ENCODE measurements at regions not wholly inside any gene's neighbourhood (a gene's known extent, or its start where the extent isn't known, plus 50 kb on each side); places are given as distances from the start of the nearest gene placed in this dataset.

DNA sequence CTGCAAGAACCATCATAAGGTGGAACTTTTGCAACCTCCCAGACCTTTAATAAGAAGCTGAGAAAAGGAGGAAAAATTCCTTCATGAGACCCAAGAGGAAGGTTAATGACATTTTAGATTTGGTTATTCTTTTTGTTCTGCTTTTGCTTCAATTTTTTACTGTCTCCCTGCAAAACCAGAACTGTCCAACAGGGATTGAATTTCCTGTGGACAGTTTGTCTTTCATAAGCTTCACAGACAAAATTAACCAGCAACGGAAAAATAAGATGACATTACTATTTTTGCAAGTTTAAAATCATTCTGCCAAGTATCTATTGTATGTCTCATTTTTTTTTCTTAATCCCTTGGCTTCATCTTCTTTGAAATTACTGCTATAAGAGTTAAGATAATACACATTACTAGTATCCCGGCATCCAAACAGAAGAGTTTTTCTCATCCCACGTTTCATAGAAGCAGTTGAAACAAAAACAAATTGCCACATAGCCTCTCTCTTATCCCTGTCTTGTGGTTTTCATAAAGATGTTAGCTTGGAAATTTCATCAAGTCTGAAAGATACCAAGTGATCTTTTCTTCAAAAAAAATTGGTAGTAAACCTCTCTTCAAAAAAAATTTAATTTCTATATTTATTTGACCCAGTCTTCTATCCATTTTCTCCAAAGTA, 465.3 kb upstream of the PTBP2 start:
- DNase-seq = no peak
- Mint-ChIP-seq H3K9me3 (ENCODE audit: low read depth, unreplicated experiment) (no peaks in the 10 kb centered on the region), H3K27me3 (ENCODE audit: unreplicated experiment) (no peaks in the 10 kb centered on the region), H3K36me3 (ENCODE audit: insufficient read depth, unreplicated experiment) (no peaks in the 10 kb centered on the region), H3K4me3 (ENCODE audit: low read depth, unreplicated experiment) (no peak overlapping the region), H3K27ac (ENCODE audit: unreplicated experiment) (no peak overlapping the region), H3K4me1 (ENCODE audit: low read depth, unreplicated experiment) (no peaks in the 10 kb centered on the region)
- CTCF ChIA-PET = no interaction called here
- intact Hi-C loops (cut with micrococcal nuclease; ENCODE audit: unreplicated experiment) = no loop called here
- TF ChIP-seq, protein P1, sequence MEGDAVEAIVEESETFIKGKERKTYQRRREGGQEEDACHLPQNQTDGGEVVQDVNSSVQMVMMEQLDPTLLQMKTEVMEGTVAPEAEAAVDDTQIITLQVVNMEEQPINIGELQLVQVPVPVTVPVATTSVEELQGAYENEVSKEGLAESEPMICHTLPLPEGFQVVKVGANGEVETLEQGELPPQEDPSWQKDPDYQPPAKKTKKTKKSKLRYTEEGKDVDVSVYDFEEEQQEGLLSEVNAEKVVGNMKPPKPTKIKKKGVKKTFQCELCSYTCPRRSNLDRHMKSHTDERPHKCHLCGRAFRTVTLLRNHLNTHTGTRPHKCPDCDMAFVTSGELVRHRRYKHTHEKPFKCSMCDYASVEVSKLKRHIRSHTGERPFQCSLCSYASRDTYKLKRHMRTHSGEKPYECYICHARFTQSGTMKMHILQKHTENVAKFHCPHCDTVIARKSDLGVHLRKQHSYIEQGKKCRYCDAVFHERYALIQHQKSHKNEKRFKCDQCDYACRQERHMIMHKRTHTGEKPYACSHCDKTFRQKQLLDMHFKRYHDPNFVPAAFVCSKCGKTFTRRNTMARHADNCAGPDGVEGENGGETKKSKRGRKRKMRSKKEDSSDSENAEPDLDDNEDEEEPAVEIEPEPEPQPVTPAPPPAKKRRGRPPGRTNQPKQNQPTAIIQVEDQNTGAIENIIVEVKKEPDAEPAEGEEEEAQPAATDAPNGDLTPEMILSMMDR (IDR thresholded peaks at IDR 0.05; ENCODE audit: unreplicated experiment) = no peak
- no TSS peak for BruUV-seq (replicated peaks)

DNA sequence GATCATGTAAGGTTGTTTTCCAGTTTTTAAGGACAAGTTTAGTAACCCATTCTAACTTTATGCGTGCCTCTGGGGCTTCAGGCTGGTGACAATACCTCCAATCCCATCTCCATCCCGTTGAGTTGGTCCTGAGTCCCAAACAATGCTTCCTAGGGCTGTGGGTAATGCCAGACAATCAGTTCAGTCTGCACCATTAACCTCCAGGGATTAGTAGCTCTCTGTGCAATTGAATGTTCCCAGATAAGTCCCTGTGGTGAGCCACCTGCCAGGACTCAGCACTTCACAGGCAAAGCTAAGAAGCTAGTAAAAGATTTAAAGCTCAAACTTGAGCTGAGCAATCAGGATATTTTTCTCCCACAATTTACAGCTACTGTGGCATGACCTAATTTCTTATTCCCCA, 462.2 kb upstream of the PTBP2 start:
- intact Hi-C loops (cut with micrococcal nuclease; ENCODE audit: unreplicated experiment) = no loop called here
- BruUV-seq (replicated peaks) = no TSS peak
- no peaks in the 10 kb centered on the region for H3K36me3 Mint-ChIP-seq (ENCODE audit: insufficient read depth, unreplicated experiment)
- no peak overlapping the region for H3K27ac Mint-ChIP-seq (ENCODE audit: unreplicated experiment)
- no peaks in the 10 kb centered on the region for H3K9me3 Mint-ChIP-seq (ENCODE audit: low read depth, unreplicated experiment)
- no peak overlapping the region for H3K4me3 Mint-ChIP-seq (ENCODE audit: low read depth, unreplicated experiment)
- CTCF ChIA-PET = interaction anchor here (0.6 kb wide), 2 partner anchors 118 to 586 kb away, joined by 3 to 5 read pairs; no protein-coding TSS in a partner anchor
- no peak for DNase-seq
- no peaks in the 10 kb centered on the region for H3K4me1 Mint-ChIP-seq (ENCODE audit: low read depth, unreplicated experiment)
- no peaks in the 10 kb centered on the region for H3K27me3 Mint-ChIP-seq (ENCODE audit: unreplicated experiment)
- TF ChIP-seq, protein P1 (IDR thresholded peaks at IDR 0.05; ENCODE audit: unreplicated experiment) = no peak

DNA sequence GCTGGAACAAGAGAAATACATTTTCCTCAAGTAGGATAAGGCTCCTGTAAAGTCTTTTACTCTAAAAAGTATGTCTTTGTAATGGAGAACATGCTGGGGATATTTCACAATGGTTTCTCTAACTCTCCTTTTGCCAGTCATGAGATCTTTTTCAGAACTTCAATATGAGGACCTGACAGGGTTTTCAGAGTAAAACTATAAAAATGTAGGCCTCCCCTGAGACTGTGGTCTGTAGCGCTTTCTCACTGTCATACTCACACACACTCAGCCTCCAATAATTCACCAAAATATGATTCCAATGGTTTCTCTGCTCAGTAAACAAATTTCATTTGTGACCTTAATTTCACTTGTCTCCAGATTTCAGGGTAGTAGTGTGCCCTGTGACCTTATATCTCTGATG, 440.1 kb upstream of the PTBP2 start:
- Mint-ChIP-seq H3K27me3 (ENCODE audit: unreplicated experiment) (no peaks in the 10 kb centered on the region), H3K4me1 (ENCODE audit: low read depth, unreplicated experiment) (no peaks in the 10 kb centered on the region), H3K36me3 (ENCODE audit: insufficient read depth, unreplicated experiment) (no peaks in the 10 kb centered on the region), H3K9me3 (ENCODE audit: low read depth, unreplicated experiment) (peaks cover 14% of the 10 kb centered on the region), H3K27ac (ENCODE audit: unreplicated experiment) (no peak overlapping the region), H3K4me3 (ENCODE audit: low read depth, unreplicated experiment) (no peak overlapping the region)
- DNase-seq = no peak
- BruUV-seq (replicated peaks) = no TSS peak
- CTCF ChIA-PET = no interaction called here
- intact Hi-C loops (cut with micrococcal nuclease; ENCODE audit: unreplicated experiment) = no loop called here
- TF ChIP-seq, protein P1 (IDR thresholded peaks at IDR 0.05; ENCODE audit: unreplicated experiment) = no peak

DNA sequence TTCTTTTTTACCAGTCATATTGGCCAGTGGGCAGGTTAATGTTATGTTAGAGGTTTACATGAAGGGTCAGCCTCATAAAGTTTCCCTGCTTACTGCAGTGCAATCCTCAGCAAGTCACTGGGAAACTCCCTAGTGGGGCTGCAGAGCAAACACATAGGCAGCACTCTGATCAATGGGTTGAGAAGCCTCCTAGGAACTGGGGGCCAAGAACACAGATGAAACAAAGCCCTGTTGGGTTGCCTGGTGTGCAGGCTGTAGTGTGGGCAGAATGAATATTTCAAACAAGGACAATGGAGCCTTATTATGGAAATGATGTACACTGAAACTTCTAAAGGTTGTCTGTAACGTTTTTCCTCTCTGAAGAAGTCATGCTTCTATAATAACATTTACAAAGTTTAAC, 431.6 kb upstream of the PTBP2 start:
- CTCF ChIA-PET = no interaction called here
- H3K36me3 Mint-ChIP-seq (ENCODE audit: insufficient read depth, unreplicated experiment) = no peaks in the 10 kb centered on the region
- H3K27me3 Mint-ChIP-seq (ENCODE audit: unreplicated experiment) = no peaks in the 10 kb centered on the region
- DNase-seq = no peak
- TF ChIP-seq, protein P1 (IDR thresholded peaks at IDR 0.05; ENCODE audit: unreplicated experiment) = no peak
- no peaks in the 10 kb centered on the region for H3K4me1 Mint-ChIP-seq (ENCODE audit: low read depth, unreplicated experiment)
- peaks cover 11% of the 10 kb centered on the region for H3K9me3 Mint-ChIP-seq (ENCODE audit: low read depth, unreplicated experiment)
- H3K4me3 Mint-ChIP-seq (ENCODE audit: low read depth, unreplicated experiment) = no peak overlapping the region
- no TSS peak for BruUV-seq (replicated peaks)
- no peak overlapping the region for H3K27ac Mint-ChIP-seq (ENCODE audit: unreplicated experiment)
- intact Hi-C loops (cut with micrococcal nuclease; ENCODE audit: unreplicated experiment) = no loop called here

Data from Calu3 (cell line).